Inflammatory macrophage treated with lipopolysaccharide for 4 hours (primary cell): ENCODE measurements at regions not wholly inside any gene's neighbourhood (a gene's known extent, or its start where the extent isn't known, plus 50 kb on each side); places are given as distances from the start of the nearest gene placed in this dataset.

Experiments
- DNase-seq: peaks from one replicate; pipeline ENCODE4 v3.0.0-alpha.2; 2020

GRCh38 chr13:74450964-74451363 lies 316.8 kb upstream of the KLF12 start:
- DNase-seq, result no peak

GRCh38 chr13:74450525-74450845 lies 316.3 kb upstream of the KLF12 start:
- DNase-seq, result no peak

- no peak for DNase-seq
These were observed 315.8 kb upstream of the KLF12 start for GRCh38 chr13:74449811-74450524.

- no peak for DNase-seq
These were observed 310.8 kb upstream of the KLF12 start for GRCh38 chr13:74444864-74445479.

- DNase-seq, result no peak
These were observed 310.0 kb upstream of the KLF12 start for GRCh38 chr13:74444161-74444571.

GRCh38 chr13:74443631-74444030 lies 309.4 kb upstream of the KLF12 start:
- no peak for DNase-seq

- no peak for DNase-seq
These were observed 308.5 kb upstream of the KLF12 start for GRCh38 chr13:74442751-74443150.

GRCh38 chr13:74438901-74439300 lies 304.7 kb upstream of the KLF12 start:
- no peak for DNase-seq

GRCh38 chr13:74434782-74435181 lies 300.6 kb upstream of the KLF12 start:
- no peak for DNase-seq

GRCh38 chr13:74424455-74424854 lies 290.3 kb upstream of the KLF12 start:
- DNase-seq, result no peak

GRCh38 chr13:74423434-74423833 lies 289.2 kb upstream of the KLF12 start:
- no peak for DNase-seq

- no peak for DNase-seq
These were observed 280.3 kb upstream of the KLF12 start for GRCh38 chr13:74414458-74414857.

- no peak for DNase-seq
These were observed 279.3 kb upstream of the KLF12 start for GRCh38 chr13:74413482-74413881.

GRCh38 chr13:74409551-74409950 lies 275.3 kb upstream of the KLF12 start:
- no peak for DNase-seq

- DNase-seq, result no peak
These were observed 272.2 kb upstream of the KLF12 start for GRCh38 chr13:74406420-74406819.

- no peak for DNase-seq
These were observed 264.4 kb upstream of the KLF12 start for GRCh38 chr13:74398599-74398998.

- no peak for DNase-seq
These were observed 254.9 kb upstream of the KLF12 start for GRCh38 chr13:74389056-74389455.

- DNase-seq, result no peak
These were observed 254.4 kb upstream of the KLF12 start for GRCh38 chr13:74388626-74389025.

- no peak for DNase-seq
These were observed 238.3 kb upstream of the KLF12 start for GRCh38 chr13:74372511-74372910.

GRCh38 chr13:74367193-74367592 lies 233.0 kb upstream of the KLF12 start:
- no peak for DNase-seq

GRCh38 chr13:74361274-74361673 lies 227.1 kb upstream of the KLF12 start:
- DNase-seq, result no peak

GRCh38 chr13:74346960-74347359 lies 212.8 kb upstream of the KLF12 start:
- no peak for DNase-seq

- no peak for DNase-seq
These were observed 204.1 kb upstream of the KLF12 start for GRCh38 chr13:74338341-74338740.

- no peak for DNase-seq
These were observed 202.3 kb upstream of the KLF12 start for GRCh38 chr13:74336546-74336945.

GRCh38 chr13:74335370-74335769 lies 201.2 kb upstream of the KLF12 start:
- no peak for DNase-seq
